ENCODE measurements at regions not wholly inside any gene's neighbourhood (a gene's known extent, or its start where the extent isn't known, plus 50 kb on each side); places are given as distances from the start of the nearest gene placed in this dataset.

- no peaks in the 10 kb centered on the region for H3K27me3 ChIP-seq (ENCODE audit: insufficient read depth, poor library complexity, severe bottlenecking)
- H3K27ac ChIP-seq (replicated peaks) = no peak overlapping the region
- no peak overlapping the region for H3K4me3 ChIP-seq (replicated peaks; ENCODE audit: insufficient read depth, low read length)
- DNase-seq (ENCODE audit: low read depth in 1 of 2, low spot score in 1 of 2) = no peak
- no peak for TF ChIP-seq REST (IDR thresholded peaks at IDR 0.05; ENCODE audit: insufficient replicate concordance, low read depth)
- TF ChIP-seq CTCF (IDR thresholded peaks at IDR 0.05; ENCODE audit: insufficient read depth, low read length) = no peak
- no peak for TF ChIP-seq POLR2AphosphoS5 (IDR thresholded peaks at IDR 0.05; ENCODE audit: low read depth)
- no peak for TF ChIP-seq GABPA (IDR thresholded peaks at IDR 0.05; ENCODE audit: low read depth)
- no peak for TF ChIP-seq SPI1 (IDR thresholded peaks at IDR 0.05; ENCODE audit: borderline replicate concordance, low read depth)
Measured at GRCh38 chr6:156406688-156407087, 370.5 kb upstream of the ARID1B start.

GRCh38 chr6:156406099-156406498 is 371.1 kb upstream of the ARID1B start:
- Histone ChIP-seq H3K27me3 (ENCODE audit: insufficient read depth, poor library complexity, severe bottlenecking) (no peaks in the 10 kb centered on the region), H3K4me3 (replicated peaks; ENCODE audit: insufficient read depth, low read length) (no peak overlapping the region), H3K27ac (replicated peaks) (no peak overlapping the region)
- no peak for DNase-seq (ENCODE audit: low read depth in 1 of 2, low spot score in 1 of 2)
- TF ChIP-seq CTCF (IDR thresholded peaks at IDR 0.05; ENCODE audit: insufficient read depth, low read length) (no peak), POLR2AphosphoS5 (IDR thresholded peaks at IDR 0.05; ENCODE audit: low read depth) (no peak), REST (IDR thresholded peaks at IDR 0.05; ENCODE audit: insufficient replicate concordance, low read depth) (no peak), SPI1 (IDR thresholded peaks at IDR 0.05; ENCODE audit: borderline replicate concordance, low read depth) (no peak), GABPA (IDR thresholded peaks at IDR 0.05; ENCODE audit: low read depth) (no peak)

DNA sequence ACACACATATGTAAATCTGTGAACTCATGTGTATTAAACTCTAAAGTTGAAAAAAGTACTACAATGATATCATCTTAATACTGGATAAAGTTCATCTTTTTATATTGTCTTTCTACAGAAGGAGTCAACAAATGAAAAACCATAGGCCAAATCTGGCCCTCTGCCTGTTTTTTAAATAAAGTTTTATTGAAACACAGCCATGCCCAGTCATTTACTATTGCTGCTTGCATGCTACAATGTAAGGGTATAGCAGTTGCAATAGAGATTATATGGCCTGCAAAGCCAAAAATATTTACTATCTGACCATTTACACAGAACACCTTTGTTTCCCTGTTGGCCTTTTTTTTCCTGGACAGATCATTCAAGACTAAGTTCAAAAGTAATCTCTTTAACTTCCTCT is 374.6 kb upstream of the ARID1B start:
- no peak for DNase-seq (ENCODE audit: low read depth in 1 of 2, low spot score in 1 of 2)
- Histone ChIP-seq H3K4me3 (replicated peaks; ENCODE audit: insufficient read depth, low read length) (no peak overlapping the region), H3K27ac (replicated peaks) (no peak overlapping the region), H3K27me3 (ENCODE audit: insufficient read depth, poor library complexity, severe bottlenecking) (no peaks in the 10 kb centered on the region)
- no peak for TF ChIP-seq REST (IDR thresholded peaks at IDR 0.05; ENCODE audit: insufficient replicate concordance, low read depth)
- no peak for TF ChIP-seq CTCF (IDR thresholded peaks at IDR 0.05; ENCODE audit: insufficient read depth, low read length)
- TF ChIP-seq GABPA (IDR thresholded peaks at IDR 0.05; ENCODE audit: low read depth) = no peak
